ENCODE measurements at regions not wholly inside any gene's neighbourhood (a gene's known extent, or its start where the extent isn't known, plus 50 kb on each side); places are given as distances from the start of the nearest gene placed in this dataset.
"Not testable (repeated sequence)": the region's sequence is repeated elsewhere in the genome, so short reads cannot be mapped to it uniquely, and the experiment has no call there.

- no peak for DNase-seq
Measured at GRCh38 chr6:14585689-14586088, 468.1 kb downstream of the CD83 start.

GRCh38 chr6:14589175-14589574 is 471.6 kb downstream of the CD83 start:
- DNase-seq, result no peak

- DNase-seq, result no peak
Measured at GRCh38 chr6:14590586-14590985, 473.0 kb downstream of the CD83 start.

DNA sequence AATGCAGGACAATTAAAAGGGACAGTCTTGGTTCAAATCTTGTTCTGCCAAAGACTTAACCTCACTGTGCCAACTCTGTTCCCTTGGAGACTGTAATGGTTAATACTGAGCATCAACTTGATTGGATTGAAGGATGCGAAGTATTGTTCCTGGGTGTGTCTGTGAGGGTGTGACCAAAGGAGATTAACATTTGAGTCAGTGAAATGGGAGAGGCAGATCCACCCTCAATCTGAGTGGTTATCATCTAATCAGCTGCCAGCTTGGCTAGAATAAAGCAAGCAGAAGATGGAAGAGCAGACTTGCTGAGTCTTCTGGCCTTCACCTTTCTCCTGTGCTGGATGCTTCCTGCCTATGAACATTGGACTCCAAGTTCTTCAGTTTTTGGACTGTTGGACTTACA is 474.4 kb downstream of the CD83 start:
- DNase-seq, result no peak

GRCh38 chr6:14593286-14593685 is 475.7 kb downstream of the CD83 start:
- no peak for DNase-seq

DNA sequence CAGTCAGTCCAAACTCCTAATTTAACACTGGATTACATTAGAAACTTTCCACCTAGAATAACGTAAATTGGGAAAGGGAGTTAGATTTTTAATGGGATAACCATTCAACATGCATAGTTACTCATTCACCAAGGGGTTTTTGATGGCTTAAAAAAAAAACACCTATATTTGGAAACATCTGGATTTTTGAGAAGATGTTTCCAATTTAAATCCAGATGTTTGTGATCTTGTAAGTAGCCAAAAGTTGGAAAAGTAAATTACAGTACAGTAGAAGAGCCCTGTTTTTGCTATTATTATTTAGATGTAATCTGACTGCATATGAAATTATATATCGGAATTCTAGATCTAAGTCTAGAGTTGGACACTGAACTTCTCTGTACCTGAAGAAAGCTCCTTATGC is 478.2 kb downstream of the CD83 start:
- no peak for DNase-seq

DNA sequence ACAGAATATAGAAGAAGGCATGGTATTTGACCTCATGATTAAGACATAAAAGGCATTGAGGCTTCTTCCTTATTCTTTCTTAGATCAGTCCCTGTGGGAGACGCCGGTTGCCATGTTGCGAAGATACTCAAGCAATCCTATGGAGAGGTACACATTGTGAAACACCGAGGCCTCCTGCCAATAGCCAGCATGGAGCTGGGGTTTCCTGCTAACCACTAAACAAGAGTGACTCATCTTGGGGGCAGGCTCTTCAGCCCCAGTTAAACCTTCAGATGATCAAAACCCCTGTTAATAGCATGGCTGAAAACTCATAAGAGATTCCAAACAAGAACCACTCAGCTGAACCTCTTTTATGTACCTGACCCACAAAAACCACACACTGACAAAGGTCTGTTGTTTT is 478.8 kb downstream of the CD83 start:
- DNase-seq, result no peak

DNA sequence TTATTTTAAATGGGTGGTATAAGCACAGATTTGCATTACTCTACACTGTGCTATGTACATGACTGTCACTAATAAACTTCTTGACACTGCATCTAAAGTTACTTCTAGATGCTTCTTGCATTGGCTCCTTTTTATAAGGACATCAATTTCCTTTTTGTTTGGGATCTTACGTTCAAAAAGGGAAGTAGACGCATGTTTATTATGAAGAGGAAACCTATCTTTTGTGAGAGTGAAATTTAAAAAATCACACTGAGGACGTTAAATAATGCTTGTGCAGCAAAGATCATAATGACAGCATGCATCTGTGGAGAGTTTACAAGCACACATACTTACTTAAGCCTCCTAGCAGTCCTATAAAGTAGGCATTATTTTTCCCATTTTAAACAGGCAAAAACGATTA is 479.5 kb downstream of the CD83 start:
- DNase-seq, result no peak

DNA sequence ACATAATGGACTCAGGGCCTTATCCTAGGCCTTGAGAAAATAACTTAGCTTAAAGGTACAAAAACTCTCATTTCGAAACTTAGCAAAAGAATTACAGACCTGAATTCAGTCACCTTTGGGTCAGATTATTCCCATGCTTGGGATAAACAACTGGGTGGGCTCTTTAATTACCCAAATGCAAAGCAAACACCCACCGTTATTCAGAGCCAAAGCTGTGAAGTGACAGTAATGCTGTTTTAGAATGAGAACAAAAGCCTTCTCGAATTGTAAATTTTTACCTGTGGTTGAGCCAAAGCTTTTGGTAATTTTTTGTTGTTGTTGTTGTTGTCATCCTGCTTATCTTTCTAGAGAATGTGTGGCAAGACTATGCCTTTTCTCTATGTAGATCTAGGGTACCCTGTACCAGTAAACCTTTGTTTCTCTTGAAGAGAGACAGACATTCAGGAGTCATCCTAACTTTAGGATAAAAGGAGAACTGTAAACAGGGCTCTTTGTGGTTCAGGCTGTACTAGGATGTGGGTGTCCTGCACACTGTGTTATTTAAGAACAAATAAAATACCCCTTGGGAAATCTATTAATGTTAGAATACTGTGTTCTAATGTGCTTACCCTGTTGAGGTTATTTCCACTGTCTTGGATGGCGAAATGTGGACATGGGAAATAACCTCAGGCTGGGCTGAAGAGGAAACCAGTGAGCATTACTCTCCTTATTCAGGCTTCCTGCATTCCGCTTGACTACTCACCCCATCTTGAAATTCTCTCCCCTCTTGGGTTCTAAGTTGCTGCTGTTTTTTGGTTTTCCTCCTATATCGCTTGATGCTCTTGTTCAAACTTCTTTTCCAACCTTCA is 480.7 kb downstream of the CD83 start:
- no peak for DNase-seq

DNA sequence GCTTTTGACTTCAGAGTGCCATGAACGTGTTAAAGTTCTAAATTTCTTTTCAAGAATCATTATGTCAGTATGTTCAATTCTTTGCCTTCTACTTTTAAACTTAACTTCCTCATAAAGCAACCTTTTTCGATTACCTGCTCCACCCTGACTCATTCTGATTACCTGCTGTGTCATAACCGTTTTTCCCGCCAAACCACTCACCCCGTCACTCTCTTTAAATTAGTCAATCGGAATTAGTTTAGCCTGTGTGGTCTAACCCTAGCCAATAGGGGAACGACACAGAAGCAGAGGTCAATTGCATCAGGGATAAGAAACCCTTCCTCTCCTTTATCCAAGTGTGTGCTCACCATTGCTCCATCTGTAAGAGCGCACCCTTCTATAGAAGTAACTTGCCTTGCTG is 482.7 kb downstream of the CD83 start:
- not testable (repeated sequence) for DNase-seq

- DNase-seq, result peak; percentile 85 to 92
Measured at GRCh38 chr6:14601490-14601889, 483.9 kb downstream of the CD83 start.

DNA sequence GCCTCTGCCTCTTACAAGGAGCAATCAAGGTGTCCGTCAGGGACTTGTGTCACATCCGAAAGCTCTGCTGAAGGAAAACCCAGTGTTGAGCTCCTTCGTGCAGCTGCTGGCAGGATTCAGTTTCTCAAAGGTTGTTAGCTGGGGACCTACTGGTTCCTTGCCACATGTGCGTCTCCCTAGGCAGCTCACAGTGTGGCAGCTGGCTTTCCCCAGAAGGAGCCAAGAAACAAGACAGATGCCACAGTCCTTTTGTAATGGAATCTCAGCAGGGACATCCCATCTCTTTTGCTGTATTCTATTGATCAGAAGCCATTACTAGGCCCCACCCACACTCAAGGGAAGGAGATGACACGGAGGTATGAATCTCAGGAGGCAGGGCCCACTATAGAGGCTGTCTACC is 488.8 kb downstream of the CD83 start:
- no peak for DNase-seq

GRCh38 chr6:14610141-14610540 is 492.6 kb downstream of the CD83 start:
- no peak for DNase-seq

DNA sequence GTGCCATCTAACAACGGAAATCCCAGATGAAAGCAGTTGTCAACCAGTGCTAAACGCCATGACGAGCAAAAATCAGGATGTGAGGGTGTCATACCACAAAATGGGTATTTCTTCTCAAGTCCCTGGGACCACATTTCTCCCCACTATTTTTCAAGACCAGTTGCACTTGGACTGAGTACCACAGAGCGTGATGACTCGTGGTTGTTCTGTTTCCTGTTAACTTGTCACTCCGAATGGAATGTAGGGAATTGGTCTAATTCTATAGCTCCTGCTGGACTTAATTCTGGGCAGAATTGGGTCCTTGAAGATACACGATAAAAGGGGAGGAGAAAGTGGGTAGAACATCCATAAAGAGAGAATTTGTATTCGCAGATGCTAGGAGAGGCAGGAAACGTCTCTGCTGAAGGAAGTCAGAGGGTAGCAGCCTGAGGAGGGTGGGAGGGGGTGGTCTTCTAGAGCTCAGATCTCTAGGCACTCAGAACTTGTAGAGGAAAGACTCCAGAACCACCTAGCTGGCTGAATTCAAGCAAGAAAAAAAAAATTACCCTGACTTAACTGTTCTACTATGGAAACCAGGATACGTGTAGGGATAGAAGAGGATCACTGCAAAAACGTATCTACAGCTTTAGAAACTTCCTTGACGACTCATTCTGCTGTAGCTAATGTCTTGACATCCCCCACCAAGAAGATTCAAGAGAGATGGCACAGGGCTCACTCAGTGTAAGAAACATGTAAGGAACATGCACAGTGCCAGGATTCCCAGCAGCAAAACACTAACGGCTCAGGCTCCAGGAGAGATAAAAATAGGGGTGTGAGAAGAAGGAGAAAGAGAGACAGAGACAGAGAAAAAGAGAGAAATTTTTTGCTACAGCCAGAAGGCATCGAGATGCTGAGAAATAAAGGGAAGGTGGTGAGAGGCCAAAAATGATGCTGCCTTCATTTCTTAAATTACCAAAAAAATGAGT is 494.7 kb downstream of the CD83 start:
- DNase-seq, result no peak

- DNase-seq, result no peak
Measured at GRCh38 chr6:14614631-14615030, 497.1 kb downstream of the CD83 start.

- DNase-seq, result no peak
Measured at GRCh38 chr6:14616656-14617055, 499.1 kb downstream of the CD83 start.

DNA sequence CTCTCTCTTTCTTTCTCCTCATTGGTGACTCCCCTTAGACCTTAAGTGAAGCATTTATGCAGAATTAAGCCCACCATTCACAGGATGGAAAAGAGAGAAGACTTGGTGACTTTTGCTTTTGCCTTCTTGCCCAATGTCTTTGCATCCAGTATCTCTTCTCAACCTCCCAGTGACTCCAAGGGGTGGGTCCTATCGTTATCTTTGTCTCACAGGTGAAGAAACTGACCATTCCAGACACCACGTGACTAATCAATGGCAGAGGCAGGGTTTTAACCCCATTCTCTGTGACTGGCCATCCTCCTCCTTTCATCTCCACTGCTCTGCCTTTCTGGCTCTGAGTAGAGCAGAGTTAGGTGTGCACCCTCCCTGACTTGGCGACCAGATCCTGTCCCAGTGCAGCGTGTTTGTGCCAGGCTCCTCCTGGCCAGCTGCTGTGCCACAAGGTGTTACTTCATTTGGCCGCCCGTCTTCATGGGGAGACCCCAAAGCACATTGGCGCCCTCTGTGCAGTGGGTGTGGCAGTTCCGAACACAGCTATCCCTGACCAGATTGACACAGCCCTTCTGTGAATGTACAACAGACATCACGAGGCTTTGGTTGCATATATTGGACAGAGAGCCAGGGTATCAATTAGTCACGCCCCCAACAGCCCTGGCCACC is 501.3 kb downstream of the CD83 start:
- DNase-seq, result no peak

DNA sequence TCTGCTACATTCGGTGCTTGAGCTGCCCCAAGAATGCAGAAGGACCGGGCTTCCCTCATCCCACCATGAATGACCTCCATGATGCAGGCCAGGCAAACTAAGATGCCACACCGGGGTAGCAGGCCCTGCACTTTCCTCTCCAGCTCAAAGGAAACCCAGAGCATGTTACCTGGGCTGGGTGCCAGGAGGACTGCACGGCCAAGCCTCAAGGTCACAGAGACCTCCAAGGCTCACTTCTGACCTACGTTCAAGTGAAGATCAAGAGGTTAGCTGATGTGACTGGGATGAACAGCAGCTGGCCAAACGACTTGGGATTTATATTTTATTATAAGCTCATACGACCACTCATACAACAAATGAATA is 501.8 kb downstream of the CD83 start:
- no peak for DNase-seq

- no peak for DNase-seq
Measured at GRCh38 chr6:14620522-14620921, 502.9 kb downstream of the CD83 start.

DNA sequence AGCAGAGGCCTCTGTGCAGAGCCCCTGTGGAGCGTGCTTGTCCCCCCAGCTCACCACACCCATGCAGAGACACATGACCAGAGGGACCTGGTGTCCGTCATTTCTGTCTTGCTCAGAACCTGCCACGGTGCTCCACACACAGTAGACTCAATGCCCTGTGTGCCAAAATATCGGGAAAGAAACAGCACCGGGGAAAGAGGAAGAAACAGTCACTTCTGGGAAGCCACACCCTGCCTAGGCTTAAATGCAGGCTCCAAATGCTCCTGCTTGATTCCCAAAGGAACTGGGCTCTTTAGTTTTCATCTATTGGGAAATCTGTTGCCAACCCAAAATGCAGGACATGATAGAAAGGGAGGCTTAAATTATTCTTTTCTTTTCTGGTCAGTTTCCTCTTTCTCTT is 503.9 kb downstream of the CD83 start:
- no peak for DNase-seq

DNA sequence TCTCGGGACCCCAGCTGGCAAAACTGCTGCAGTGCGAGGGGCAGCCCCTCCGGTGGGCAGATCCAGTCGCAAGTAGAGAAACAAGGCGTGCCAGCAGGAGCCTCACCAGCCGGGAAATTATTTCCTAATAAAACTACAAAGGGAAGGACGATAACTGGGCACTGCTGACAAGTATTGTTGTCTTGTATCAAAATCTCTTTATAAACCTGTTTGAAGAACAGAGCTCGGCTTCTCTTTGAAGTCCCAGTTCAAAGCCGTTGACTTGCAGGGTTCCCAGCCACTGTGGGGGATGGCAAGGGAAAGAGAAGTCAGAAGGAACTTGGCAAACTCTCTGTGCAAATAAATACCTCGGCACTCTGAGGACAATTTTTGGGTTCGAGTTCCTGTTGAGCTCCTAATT is 504.5 kb downstream of the CD83 start:
- DNase-seq, result no peak

- DNase-seq, result no peak
Measured at GRCh38 chr6:14622909-14623505, 505.4 kb downstream of the CD83 start.

Data from SHP77 (cell line).